Skeletal muscle satellite cell (primary cell): ENCODE measurements at regions not wholly inside any gene's neighbourhood (a gene's known extent, or its start where the extent isn't known, plus 50 kb on each side); places are given as distances from the start of the nearest gene placed in this dataset.
"Not testable (repeated sequence)": the region's sequence is repeated elsewhere in the genome, so short reads cannot be mapped to it uniquely, and the experiment has no call there.

Experiments
- H3K27me3 ChIP-seq: 2 replicates; pipeline ENCODE4 v1.7.0; 2013; ENCODE audit warnings: low read length; ENCODE audit not compliant: control insufficient read depth, insufficient read depth
- H3K36me3 ChIP-seq: 2 replicates; pipeline ENCODE4 v1.7.0; 2013; ENCODE audit warnings: mild to moderate bottlenecking, control low read depth, low read length; ENCODE audit not compliant: insufficient read depth
- H3K4me1 ChIP-seq: 2 replicates; pipeline ENCODE4 v1.7.0; 2013; ENCODE audit warnings: low read length; ENCODE audit not compliant: control insufficient read depth, insufficient read depth
- H3K4me2 ChIP-seq: 2 replicates; pipeline ENCODE4 v1.7.0; 2013; ENCODE audit warnings: mild to moderate bottlenecking, low read length
- H3K4me3 ChIP-seq: 2 replicates; pipeline ENCODE4 v1.7.0; 2013; ENCODE audit warnings: low read length
- H3K9ac ChIP-seq: 2 replicates; pipeline ENCODE4 v1.7.0; 2013; ENCODE audit warnings: mild to moderate bottlenecking, low read depth, low read length, moderate library complexity
- H3K9me3 ChIP-seq: replicated peaks from 2 replicates; pipeline ENCODE4 v1.7.0; 2013; ENCODE audit warnings: mild to moderate bottlenecking, control low read depth, low read length

- not testable (repeated sequence) for H3K36me3 ChIP-seq, H3K4me2 ChIP-seq, H3K27me3 ChIP-seq, H3K9ac ChIP-seq, H3K4me1 ChIP-seq, H3K4me3 ChIP-seq, H3K9me3 ChIP-seq
These were observed 60.3 kb upstream of the NMU start for GRCh38 chr4:55696424-55696823.

GRCh38 chr4:55706541-55706940, 70.4 kb upstream of the NMU start:
- H3K36me3 ChIP-seq: no peaks in the 10 kb centered on the region
- H3K4me2 ChIP-seq: peak overlapping the region; percentile 5
- H3K4me3 ChIP-seq: no peak overlapping the region
- peaks cover 10% of the 10 kb centered on the region for H3K4me1 ChIP-seq
- no peaks in the 10 kb centered on the region for H3K27me3 ChIP-seq
- peak overlapping the region; percentile 8 for H3K9ac ChIP-seq
- no peaks in the 10 kb centered on the region for H3K9me3 ChIP-seq

- no peak overlapping the region for H3K9ac ChIP-seq
- H3K27me3 ChIP-seq: no peaks in the 10 kb centered on the region
- H3K9me3 ChIP-seq: no peaks in the 10 kb centered on the region
- peaks cover 10% of the 10 kb centered on the region for H3K4me1 ChIP-seq
- no peaks in the 10 kb centered on the region for H3K36me3 ChIP-seq
- H3K4me3 ChIP-seq: no peak overlapping the region
- no peak overlapping the region for H3K4me2 ChIP-seq
These were observed 71.4 kb upstream of the NMU start for GRCh38 chr4:55707507-55707906.

- H3K27me3 ChIP-seq, H3K36me3 ChIP-seq, H3K4me3 ChIP-seq, H3K9me3 ChIP-seq, H3K9ac ChIP-seq, H3K4me2 ChIP-seq: not testable (repeated sequence)
- peaks cover 10% of the 10 kb centered on the region for H3K4me1 ChIP-seq
These were observed 71.9 kb upstream of the NMU start for GRCh38 chr4:55707991-55708390.

DNA sequence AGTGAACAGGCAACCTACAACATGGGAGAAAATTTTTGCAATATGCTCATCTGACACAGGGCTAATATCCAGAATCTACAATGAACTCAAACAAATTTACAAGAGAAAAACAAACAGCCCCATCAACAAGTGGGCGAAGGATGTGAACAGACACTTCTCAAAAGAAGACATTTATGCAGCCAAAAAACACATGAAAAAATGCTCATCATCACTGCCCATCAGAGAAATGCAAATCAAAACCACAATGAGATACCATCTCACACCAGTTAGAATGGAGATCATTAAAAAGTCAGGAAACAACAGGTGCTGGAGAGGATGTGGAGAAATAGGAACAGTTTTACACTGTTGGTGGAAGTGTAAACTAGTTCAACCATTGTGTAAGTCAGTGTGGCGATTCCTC, 76.7 kb upstream of the NMU start:
- H3K4me3 ChIP-seq: not testable (repeated sequence)

GRCh38 chr4:55721651-55722050, 85.6 kb upstream of the NMU start:
- no peak overlapping the region for H3K9ac ChIP-seq
- H3K36me3 ChIP-seq: no peaks in the 10 kb centered on the region
- H3K9me3 ChIP-seq: no peaks in the 10 kb centered on the region
- no peaks in the 10 kb centered on the region for H3K4me1 ChIP-seq
- H3K4me3 ChIP-seq: no peak overlapping the region
- no peak overlapping the region for H3K4me2 ChIP-seq
- H3K27me3 ChIP-seq: peaks cover 5% of the 10 kb centered on the region

More for the DNA sequence above, 76.7 kb upstream of the NMU start:
- not testable (repeated sequence) for H3K27me3 ChIP-seq, H3K36me3 ChIP-seq, H3K4me1 ChIP-seq, H3K4me2 ChIP-seq, H3K9me3 ChIP-seq, H3K9ac ChIP-seq

GRCh38 chr4:55722132-55722531, 86.0 kb upstream of the NMU start:
- peaks cover 5% of the 10 kb centered on the region for H3K27me3 ChIP-seq
- no peak overlapping the region for H3K4me3 ChIP-seq
- H3K9ac ChIP-seq: no peak overlapping the region
- no peaks in the 10 kb centered on the region for H3K4me1 ChIP-seq
- H3K9me3 ChIP-seq: no peaks in the 10 kb centered on the region
- no peak overlapping the region for H3K4me2 ChIP-seq
- H3K36me3 ChIP-seq: no peaks in the 10 kb centered on the region

DNA sequence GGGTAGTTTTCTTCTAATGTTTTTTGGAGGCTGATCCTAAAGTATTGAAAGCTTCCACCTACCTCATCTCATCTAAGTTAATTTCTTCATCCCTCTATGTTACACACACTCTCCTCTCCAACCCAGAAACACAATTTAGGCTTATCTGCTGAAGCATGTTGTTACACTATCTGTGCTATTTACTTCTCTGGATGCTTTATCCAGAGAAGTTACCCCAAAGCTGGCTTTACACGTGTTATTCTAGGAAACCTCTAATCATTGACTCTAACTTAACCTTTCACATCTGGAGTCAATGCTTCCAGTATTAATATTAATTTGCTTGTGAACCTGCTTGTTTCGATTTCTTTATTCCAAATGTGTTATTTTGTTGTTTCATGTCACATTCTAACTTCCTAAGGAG, 87.3 kb upstream of the NMU start:
- Histone ChIP-seq H3K9ac (no peak overlapping the region), H3K4me1 (no peaks in the 10 kb centered on the region), H3K4me2 (no peak overlapping the region), H3K27me3 (no peaks in the 10 kb centered on the region), H3K9me3 (no peaks in the 10 kb centered on the region), H3K36me3 (no peaks in the 10 kb centered on the region), H3K4me3 (no peak overlapping the region)

DNA sequence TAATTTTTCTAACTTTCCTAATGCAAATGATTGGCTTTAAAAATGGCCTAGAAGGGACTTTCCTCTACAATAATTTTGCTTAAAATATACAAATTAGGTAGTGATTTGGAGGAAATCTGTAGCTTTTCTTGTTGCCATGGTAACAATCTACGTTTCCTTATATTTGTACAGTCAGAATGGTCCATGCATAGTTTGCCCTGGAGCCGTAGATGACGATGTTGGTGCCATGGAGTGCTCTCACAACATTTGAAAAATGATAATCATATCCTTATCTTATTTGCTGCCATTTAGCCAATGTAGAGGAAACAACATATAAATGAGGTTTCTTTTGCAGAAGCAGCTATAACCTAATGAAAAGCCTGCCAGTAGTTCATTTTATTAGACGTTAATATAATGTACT, 89.0 kb upstream of the NMU start:
- no peaks in the 10 kb centered on the region for H3K9me3 ChIP-seq
- H3K27me3 ChIP-seq: no peaks in the 10 kb centered on the region
- H3K4me2 ChIP-seq: no peak overlapping the region
- H3K4me3 ChIP-seq: no peak overlapping the region
- no peaks in the 10 kb centered on the region for H3K4me1 ChIP-seq
- H3K9ac ChIP-seq: no peak overlapping the region
- no peaks in the 10 kb centered on the region for H3K36me3 ChIP-seq

- no peaks in the 10 kb centered on the region for H3K9me3 ChIP-seq
- no peaks in the 10 kb centered on the region for H3K36me3 ChIP-seq
- H3K4me3 ChIP-seq: no peak overlapping the region
- no peaks in the 10 kb centered on the region for H3K4me1 ChIP-seq
- no peak overlapping the region for H3K4me2 ChIP-seq
- H3K9ac ChIP-seq: no peak overlapping the region
- no peaks in the 10 kb centered on the region for H3K27me3 ChIP-seq
These were observed 91.6 kb upstream of the NMU start for GRCh38 chr4:55727746-55728145.

DNA sequence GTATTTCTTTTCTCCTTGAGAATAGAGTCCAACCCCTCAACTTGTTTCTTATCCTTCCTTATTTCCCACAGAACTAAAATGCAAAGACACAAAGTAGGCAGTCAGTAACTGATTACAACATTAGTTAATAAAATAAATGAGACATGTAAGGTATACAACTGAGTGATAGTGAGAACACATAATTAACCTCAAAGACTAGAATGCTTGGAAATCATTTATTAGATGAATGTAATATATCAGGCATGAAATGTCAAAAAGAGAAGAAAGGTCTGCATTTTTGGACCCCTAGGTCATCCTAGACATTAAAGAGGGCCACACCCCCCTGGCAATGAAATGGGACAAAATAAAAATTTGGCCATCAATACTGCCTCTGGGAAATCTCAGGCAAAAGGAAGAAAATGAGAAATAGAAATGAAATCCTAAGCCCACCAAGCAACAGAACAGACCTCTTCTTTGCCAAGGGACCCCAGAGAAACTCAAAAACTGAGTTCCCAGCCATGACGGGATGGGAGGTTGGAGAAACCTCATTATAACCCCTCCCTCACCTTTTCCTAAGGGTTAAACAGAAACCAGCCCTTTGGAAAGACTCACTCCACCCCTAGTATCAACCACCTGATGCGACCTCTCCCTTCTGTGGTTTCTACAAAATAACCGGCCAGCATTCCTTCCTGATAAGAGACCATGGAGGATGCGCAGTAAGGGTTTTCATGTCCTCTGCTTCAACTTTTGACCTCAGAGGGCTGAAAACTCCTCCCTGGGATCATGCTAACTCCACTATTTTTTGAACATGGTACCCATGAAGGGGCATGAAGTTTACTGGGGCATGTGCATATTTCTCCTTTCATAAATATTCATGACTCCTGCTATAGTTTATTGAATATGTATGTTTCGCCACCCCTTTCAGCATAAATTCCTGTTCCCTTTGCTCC, 90.0 kb upstream of the EXOC1L start:
- H3K36me3 ChIP-seq: no peaks in the 10 kb centered on the region
- H3K4me2 ChIP-seq: no peak overlapping the region
- H3K4me1 ChIP-seq: peaks cover 3% of the 10 kb centered on the region
- H3K4me3 ChIP-seq: no peak overlapping the region
- H3K9ac ChIP-seq: no peak overlapping the region
- H3K9me3 ChIP-seq: no peaks in the 10 kb centered on the region
- no peaks in the 10 kb centered on the region for H3K27me3 ChIP-seq

- Histone ChIP-seq H3K4me2 (no peak overlapping the region), H3K4me3 (no peak overlapping the region), H3K9ac (no peak overlapping the region), H3K4me1 (peaks cover 3% of the 10 kb centered on the region), H3K36me3 (no peaks in the 10 kb centered on the region), H3K9me3 (no peaks in the 10 kb centered on the region), H3K27me3 (no peaks in the 10 kb centered on the region)
These were observed 89.2 kb upstream of the EXOC1L start for GRCh38 chr4:55730280-55730931.
